Esophagus squamous epithelium (tissue), 5 donors: ENCODE measurements at regions not wholly inside any gene's neighbourhood (a gene's known extent, or its start where the extent isn't known, plus 50 kb on each side); places are given as distances from the start of the nearest gene placed in this dataset.

ENCODE experiments used
- DNase-seq: peaks from one replicate; lab custom pipeline; 2025; lab: John Stamatoyannopoulos, UW
- H3K27ac ChIP-seq, 4 donors: fragments of 200-600 bp; sonication (generic); one replicate each; pipeline ENCODE4 v1.5.1; 2016 to 2019; ENCODE audit warnings: mild to moderate bottlenecking in 1 of 4
- H3K27me3 ChIP-seq, 4 donors: fragments of 200-600 bp; sonication (generic); 1 replicate in 3 of 4; 2 replicates in 1 of 4; pipeline versions ENCODE4 v1.5.1 to v1.6.0; 2017 to 2021; ENCODE audit warnings: antibody characterized with exemption in 1 of 4
- H3K36me3 ChIP-seq, 3 donors: fragments of 200-600 bp; sonication (generic); one replicate each; pipeline ENCODE4 v1.5.1; 2016 to 2019
- H3K4me1 ChIP-seq, 3 donors: fragments of 200-600 bp; sonication (generic); one replicate each; pipeline ENCODE4 v1.5.1; 2017 to 2019
- H3K4me3 ChIP-seq, 4 donors: fragments of 200-600 bp; sonication (generic); 1 replicate in 3 of 4; 2 replicates in 1 of 4; pipeline ENCODE4 v1.5.1; 2016 to 2019; ENCODE audit warnings: mild to moderate bottlenecking in 2 of 4, moderate library complexity in 1 of 4
- H3K9me3 ChIP-seq, 3 donors: fragments of 200-600 bp; sonication (generic); one replicate each; pipeline ENCODE4 v1.5.1; 2016 to 2019
- CTCF ChIP-seq, 6 experiments: fragments of 450-650 bp in 4 of 6; fragments of 200-600 bp in 2 of 6; sonication (generic) in 2 of 6; IDR thresholded peaks; one replicate each; pipeline ENCODE4 v1.5.1; 2016 to 2019; ENCODE audit warnings: antibody characterized with exemption in 6 of 6, mild to moderate bottlenecking in 4 of 6, moderate library complexity in 4 of 6
- POLR2A ChIP-seq, 4 donors: fragments of 450-650 bp; IDR thresholded peaks; one replicate each; pipeline ENCODE4 v1.6.1; 2017; ENCODE audit warnings: antibody characterized with exemption in 4 of 4, mild to moderate bottlenecking in 4 of 4, moderate library complexity in 3 of 4
- WGBS, 2 donors: methylation state at CpG; one replicate each; pipeline ENCODE4 v1.1.5; 2018; 5-methylcytosine and 5-hydroxymethylcytosine counted together
- intact Hi-C: fragments of 100-400 bp; cut with DNase I; formaldehyde crosslinking; loops from one replicate; pipeline ENCODE4 v1.15.0; 2022
- donor health status: DM: yes; HTN: yes; CAD: no.

- H3K27me3 ChIP-seq: no peaks in the 10 kb centered on the region
- peak overlapping the region in 3 of 4 donors; percentile 32 to 62 (median 54) for H3K27ac ChIP-seq
- TF ChIP-seq POLR2A (IDR thresholded peaks at IDR 0.05) (no peak), CTCF (IDR thresholded peaks at IDR 0.05) (no peak)
- 46 to 75% methylated on average over 3 of the region's 3 CpGs for WGBS, 2 donors
- no peak for DNase-seq
- no peak overlapping the region for H3K4me3 ChIP-seq
- intact Hi-C loops: no loop called here
- no peaks in the 10 kb centered on the region for H3K36me3 ChIP-seq
- H3K9me3 ChIP-seq: no peaks in the 10 kb centered on the region
- H3K4me1 ChIP-seq: peaks cover 0 to 31% (median 17%) of the 10 kb centered on the region in 3 donors
These were observed 140.6 kb upstream of the PLEKHG7 start for GRCh38 chr12:92562063-92562734.

GRCh38 chr12:92561543-92561899 lies 141.3 kb upstream of the PLEKHG7 start:
- DNase-seq: no peak
- H3K27ac ChIP-seq: peak overlapping the region; percentile 15 to 73 (median 61)
- H3K9me3 ChIP-seq: no peaks in the 10 kb centered on the region
- 22 to 26% methylated on average over 3 of the region's 3 CpGs for WGBS, 2 donors
- H3K4me3 ChIP-seq: no peak overlapping the region
- no peaks in the 10 kb centered on the region for H3K36me3 ChIP-seq
- intact Hi-C loops: no loop called here
- H3K4me1 ChIP-seq: peaks cover 0 to 36% (median 17%) of the 10 kb centered on the region in 3 donors
- TF ChIP-seq POLR2A (IDR thresholded peaks at IDR 0.05) (no peak), CTCF (IDR thresholded peaks at IDR 0.05) (no peak)
- H3K27me3 ChIP-seq: no peaks in the 10 kb centered on the region

GRCh38 chr12:92560713-92561542 lies 141.9 kb upstream of the PLEKHG7 start:
- no peak for DNase-seq
- TF ChIP-seq POLR2A (IDR thresholded peaks at IDR 0.05) (no peak), CTCF (IDR thresholded peaks at IDR 0.05) (no peak)
- intact Hi-C loops: no loop called here
- peaks cover 0 to 37% (median 17%) of the 10 kb centered on the region in 3 donors for H3K4me1 ChIP-seq
- H3K27me3 ChIP-seq: no peaks in the 10 kb centered on the region
- WGBS, 2 donors: 84 to 86% methylated on average over 6 of the region's 6 CpGs
- H3K27ac ChIP-seq: peak overlapping the region; percentile 15 to 73 (median 61)
- no peaks in the 10 kb centered on the region for H3K9me3 ChIP-seq
- H3K36me3 ChIP-seq: no peaks in the 10 kb centered on the region
- H3K4me3 ChIP-seq: no peak overlapping the region

GRCh38 chr12:92558806-92559205 lies 144.0 kb upstream of the PLEKHG7 start:
- peaks cover under 1 to 54% (median 28%) of the 10 kb centered on the region in 3 donors for H3K4me1 ChIP-seq
- H3K27ac ChIP-seq: no peak overlapping the region
- H3K9me3 ChIP-seq: no peaks in the 10 kb centered on the region
- TF ChIP-seq CTCF (IDR thresholded peaks at IDR 0.05) (no peak), POLR2A (IDR thresholded peaks at IDR 0.05) (no peak)
- H3K27me3 ChIP-seq: no peaks in the 10 kb centered on the region
- intact Hi-C loops: no loop called here
- DNase-seq: no peak
- H3K4me3 ChIP-seq: no peak overlapping the region
- H3K36me3 ChIP-seq: no peaks in the 10 kb centered on the region
- WGBS, 2 donors: 80 to 82% methylated on average over 2 of the region's 2 CpGs

GRCh38 chr12:92558215-92558773 lies 144.5 kb upstream of the PLEKHG7 start:
- Histone ChIP-seq H3K4me3 (no peak overlapping the region), H3K36me3 (no peaks in the 10 kb centered on the region), H3K9me3 (no peaks in the 10 kb centered on the region), H3K27me3 (no peaks in the 10 kb centered on the region), H3K4me1 (peaks cover 4 to 59% (median 32%) of the 10 kb centered on the region in 3 donors), H3K27ac (no peak overlapping the region)
- TF ChIP-seq POLR2A (IDR thresholded peaks at IDR 0.05) (no peak), CTCF (IDR thresholded peaks at IDR 0.05) (no peak)
- intact Hi-C loops: no loop called here
- DNase-seq: no peak
- WGBS, 2 donors: 62 to 84% methylated on average over 1 of the region's 1 CpG
